ENCODE measurements at regions not wholly inside any gene's neighbourhood (a gene's known extent, or its start where the extent isn't known, plus 50 kb on each side); places are given as distances from the start of the nearest gene placed in this dataset.

DNA sequence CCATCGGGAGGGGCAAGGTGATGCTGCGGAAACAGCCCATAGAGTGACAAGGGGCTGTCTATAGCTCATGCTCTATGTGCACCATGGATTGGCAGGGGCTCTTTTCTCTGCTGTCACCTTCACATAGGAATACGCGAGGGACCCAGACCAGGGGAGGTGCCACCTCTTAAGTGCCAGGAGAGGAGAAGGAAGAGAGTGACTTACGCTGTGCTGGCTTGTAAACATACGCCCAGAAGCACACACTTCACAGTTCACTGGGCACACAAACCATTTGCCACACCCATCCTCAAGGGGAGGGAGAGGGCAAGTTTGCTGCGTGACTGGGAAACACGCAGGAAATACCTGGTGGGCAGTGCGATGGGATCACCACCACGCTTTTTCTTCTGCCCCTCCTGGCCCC is 65.1 kb upstream of the GPR45 start:
- TF ChIP-seq, protein P1, sequence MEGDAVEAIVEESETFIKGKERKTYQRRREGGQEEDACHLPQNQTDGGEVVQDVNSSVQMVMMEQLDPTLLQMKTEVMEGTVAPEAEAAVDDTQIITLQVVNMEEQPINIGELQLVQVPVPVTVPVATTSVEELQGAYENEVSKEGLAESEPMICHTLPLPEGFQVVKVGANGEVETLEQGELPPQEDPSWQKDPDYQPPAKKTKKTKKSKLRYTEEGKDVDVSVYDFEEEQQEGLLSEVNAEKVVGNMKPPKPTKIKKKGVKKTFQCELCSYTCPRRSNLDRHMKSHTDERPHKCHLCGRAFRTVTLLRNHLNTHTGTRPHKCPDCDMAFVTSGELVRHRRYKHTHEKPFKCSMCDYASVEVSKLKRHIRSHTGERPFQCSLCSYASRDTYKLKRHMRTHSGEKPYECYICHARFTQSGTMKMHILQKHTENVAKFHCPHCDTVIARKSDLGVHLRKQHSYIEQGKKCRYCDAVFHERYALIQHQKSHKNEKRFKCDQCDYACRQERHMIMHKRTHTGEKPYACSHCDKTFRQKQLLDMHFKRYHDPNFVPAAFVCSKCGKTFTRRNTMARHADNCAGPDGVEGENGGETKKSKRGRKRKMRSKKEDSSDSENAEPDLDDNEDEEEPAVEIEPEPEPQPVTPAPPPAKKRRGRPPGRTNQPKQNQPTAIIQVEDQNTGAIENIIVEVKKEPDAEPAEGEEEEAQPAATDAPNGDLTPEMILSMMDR (IDR thresholded peaks at IDR 0.05): no peak
- TF ChIP-seq POLR2A (IDR thresholded peaks at IDR 0.05) (no peak), POLR2AphosphoS5 (IDR thresholded peaks at IDR 0.05) (no peak)

Data from prostate gland (tissue), 2 donors.